ENCODE measurements at regions not wholly inside any gene's neighbourhood (a gene's known extent, or its start where the extent isn't known, plus 50 kb on each side); places are given as distances from the start of the nearest gene placed in this dataset.

- no peak for TF ChIP-seq STAT6 (CRISPR knock-in tag; conservative IDR thresholded peaks at IDR 0.05; ENCODE audit: low read depth)
- TF ChIP-seq, protein P1, sequence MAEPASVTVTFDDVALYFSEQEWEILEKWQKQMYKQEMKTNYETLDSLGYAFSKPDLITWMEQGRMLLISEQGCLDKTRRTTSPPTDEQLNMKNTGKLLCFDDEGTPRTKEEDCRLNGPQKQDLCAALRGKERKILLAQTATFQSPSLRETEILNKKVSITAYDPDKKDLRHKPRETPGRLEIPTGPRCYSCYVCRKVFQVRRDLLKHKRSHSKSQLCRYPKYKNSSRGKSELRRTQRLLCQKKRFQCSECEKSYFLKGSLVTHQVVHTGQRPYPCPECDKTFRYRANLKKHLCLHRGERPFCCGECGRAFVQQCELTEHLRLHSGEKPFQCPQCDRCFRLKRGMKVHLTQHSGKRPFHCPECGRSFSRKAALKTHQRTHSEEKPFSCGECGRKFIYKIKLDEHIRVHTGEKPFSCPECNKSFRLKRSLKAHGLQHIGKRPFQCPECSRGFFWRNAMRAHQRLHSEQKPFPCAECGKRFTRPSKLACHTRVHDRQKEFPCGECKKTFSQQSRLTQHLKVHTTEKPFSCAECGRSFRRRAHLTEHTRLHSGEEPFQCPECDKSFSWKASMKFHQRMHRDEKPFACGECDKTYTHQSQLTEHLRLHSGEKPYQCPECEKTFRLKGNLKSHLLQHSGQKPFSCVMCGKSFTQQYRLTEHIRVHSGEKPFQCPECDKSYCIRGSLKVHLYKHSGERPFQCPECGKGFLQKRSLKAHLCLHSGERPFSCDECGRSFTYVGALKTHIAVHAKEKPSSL (CRISPR knock-in tag; conservative IDR thresholded peaks at IDR 0.05) = no peak
- TF ChIP-seq, protein P2, sequence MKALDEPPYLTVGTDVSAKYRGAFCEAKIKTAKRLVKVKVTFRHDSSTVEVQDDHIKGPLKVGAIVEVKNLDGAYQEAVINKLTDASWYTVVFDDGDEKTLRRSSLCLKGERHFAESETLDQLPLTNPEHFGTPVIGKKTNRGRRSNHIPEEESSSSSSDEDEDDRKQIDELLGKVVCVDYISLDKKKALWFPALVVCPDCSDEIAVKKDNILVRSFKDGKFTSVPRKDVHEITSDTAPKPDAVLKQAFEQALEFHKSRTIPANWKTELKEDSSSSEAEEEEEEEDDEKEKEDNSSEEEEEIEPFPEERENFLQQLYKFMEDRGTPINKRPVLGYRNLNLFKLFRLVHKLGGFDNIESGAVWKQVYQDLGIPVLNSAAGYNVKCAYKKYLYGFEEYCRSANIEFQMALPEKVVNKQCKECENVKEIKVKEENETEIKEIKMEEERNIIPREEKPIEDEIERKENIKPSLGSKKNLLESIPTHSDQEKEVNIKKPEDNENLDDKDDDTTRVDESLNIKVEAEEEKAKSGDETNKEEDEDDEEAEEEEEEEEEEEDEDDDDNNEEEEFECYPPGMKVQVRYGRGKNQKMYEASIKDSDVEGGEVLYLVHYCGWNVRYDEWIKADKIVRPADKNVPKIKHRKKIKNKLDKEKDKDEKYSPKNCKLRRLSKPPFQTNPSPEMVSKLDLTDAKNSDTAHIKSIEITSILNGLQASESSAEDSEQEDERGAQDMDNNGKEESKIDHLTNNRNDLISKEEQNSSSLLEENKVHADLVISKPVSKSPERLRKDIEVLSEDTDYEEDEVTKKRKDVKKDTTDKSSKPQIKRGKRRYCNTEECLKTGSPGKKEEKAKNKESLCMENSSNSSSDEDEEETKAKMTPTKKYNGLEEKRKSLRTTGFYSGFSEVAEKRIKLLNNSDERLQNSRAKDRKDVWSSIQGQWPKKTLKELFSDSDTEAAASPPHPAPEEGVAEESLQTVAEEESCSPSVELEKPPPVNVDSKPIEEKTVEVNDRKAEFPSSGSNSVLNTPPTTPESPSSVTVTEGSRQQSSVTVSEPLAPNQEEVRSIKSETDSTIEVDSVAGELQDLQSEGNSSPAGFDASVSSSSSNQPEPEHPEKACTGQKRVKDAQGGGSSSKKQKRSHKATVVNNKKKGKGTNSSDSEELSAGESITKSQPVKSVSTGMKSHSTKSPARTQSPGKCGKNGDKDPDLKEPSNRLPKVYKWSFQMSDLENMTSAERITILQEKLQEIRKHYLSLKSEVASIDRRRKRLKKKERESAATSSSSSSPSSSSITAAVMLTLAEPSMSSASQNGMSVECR (CRISPR knock-in tag; IDR thresholded peaks at IDR 0.05; ENCODE audit: borderline replicate concordance) = no peak
These were observed 205.1 kb upstream of the SGCD start (continued) for GRCh38 chr5:156121882-156122281.

- TF ChIP-seq NR1H2 (CRISPR knock-in tag; IDR thresholded peaks at IDR 0.05) = no peak
- TF ChIP-seq NR2C2 (CRISPR knock-in tag; IDR thresholded peaks at IDR 0.05) = no peak
- no peaks in the 10 kb centered on the region for H3K27me3 Mint-ChIP-seq (ENCODE audit: low read depth)
- no peak overlapping the region for H3K4me3 Mint-ChIP-seq
- H3K27ac Mint-ChIP-seq = no peak overlapping the region
- CTCF ChIA-PET = no interaction called here
- H3K4me1 Mint-ChIP-seq = no peaks in the 10 kb centered on the region
- no peaks in the 10 kb centered on the region for H3K9me3 Mint-ChIP-seq
- ATAC-seq (no peak), DNase-seq (ENCODE audit: low spot score) (no peak)
- H3K36me3 Mint-ChIP-seq = no peaks in the 10 kb centered on the region
- POLR2A ChIA-PET = no interaction called here
These were observed 202.3 kb upstream of the SGCD start for GRCh38 chr5:156124708-156125107.

GRCh38 chr5:156125118-156125517 lies 201.8 kb upstream of the SGCD start:
- Mint-ChIP-seq H3K27ac (no peak overlapping the region), H3K36me3 (no peaks in the 10 kb centered on the region), H3K4me1 (no peaks in the 10 kb centered on the region), H3K4me3 (no peak overlapping the region), H3K27me3 (ENCODE audit: low read depth) (no peaks in the 10 kb centered on the region), H3K9me3 (no peaks in the 10 kb centered on the region)
- CTCF ChIA-PET = no interaction called here
- POLR2A ChIA-PET = no interaction called here
- ATAC-seq = no peak
- DNase-seq (ENCODE audit: low spot score) = no peak
- TF ChIP-seq, protein P2 (CRISPR knock-in tag; IDR thresholded peaks at IDR 0.05; ENCODE audit: borderline replicate concordance) = no peak
- TF ChIP-seq ZNF232 (CRISPR knock-in tag; IDR thresholded peaks at IDR 0.05) (no peak), CREB1 (CRISPR knock-in tag; IDR thresholded peaks at IDR 0.05) (no peak), ZNF532 (CRISPR knock-in tag; IDR thresholded peaks at IDR 0.05; ENCODE audit: borderline replicate concordance) (no peak), SMAD4 (CRISPR knock-in tag; IDR thresholded peaks at IDR 0.05) (no peak), NR3C1 (CRISPR knock-in tag; conservative IDR thresholded peaks at IDR 0.05; ENCODE audit: low read depth) (no peak)
